Left ventricle myocardium inferior (tissue), 1 donor: ENCODE measurements at regions not wholly inside any gene's neighbourhood (a gene's known extent, or its start where the extent isn't known, plus 50 kb on each side); places are given as distances from the start of the nearest gene placed in this dataset.

Source experiments
- DNase-seq: peaks from one replicate; pipeline ENCODE4 v3.0.0-alpha.2; 2020
- H3K27ac ChIP-seq: fragments of 200-600 bp; replicated peaks from 2 replicates; pipeline ENCODE4 v1.8.0; 2021
- H3K27me3 ChIP-seq: fragments of 200-600 bp; 2 replicates; pipeline ENCODE4 v1.8.0; 2021; ENCODE audit warnings: low read depth
- H3K36me3 ChIP-seq: fragments of 200-600 bp; 2 replicates; pipeline ENCODE4 v1.8.0; 2021
- H3K4me1 ChIP-seq: fragments of 200-600 bp; 2 replicates; pipeline ENCODE4 v1.8.0; 2021
- H3K4me3 ChIP-seq: fragments of 200-600 bp; 2 replicates; pipeline ENCODE4 v1.8.0; 2021; ENCODE audit warnings: mild to moderate bottlenecking, moderate library complexity
- H3K9me3 ChIP-seq: fragments of 200-600 bp; replicated peaks from 2 replicates; pipeline ENCODE4 v1.8.0; 2021
- intact Hi-C: fragments of 100-400 bp; cut with micrococcal nuclease; formaldehyde crosslinking; loops from one replicate; pipeline ENCODE4 v1.11.0; 2022
- TF ChIP-seq, protein P1 (sequence below): fragments of 200-600 bp; IDR thresholded peaks from 2 replicates; pipeline ENCODE4 v1.8.0; 2021; ENCODE audit warnings: antibody characterized with exemption, mild to moderate bottlenecking, borderline replicate concordance
- donor health status: DM: no; HTN: yes; CAD: no; lungs with severe emphysema.

DNA sequence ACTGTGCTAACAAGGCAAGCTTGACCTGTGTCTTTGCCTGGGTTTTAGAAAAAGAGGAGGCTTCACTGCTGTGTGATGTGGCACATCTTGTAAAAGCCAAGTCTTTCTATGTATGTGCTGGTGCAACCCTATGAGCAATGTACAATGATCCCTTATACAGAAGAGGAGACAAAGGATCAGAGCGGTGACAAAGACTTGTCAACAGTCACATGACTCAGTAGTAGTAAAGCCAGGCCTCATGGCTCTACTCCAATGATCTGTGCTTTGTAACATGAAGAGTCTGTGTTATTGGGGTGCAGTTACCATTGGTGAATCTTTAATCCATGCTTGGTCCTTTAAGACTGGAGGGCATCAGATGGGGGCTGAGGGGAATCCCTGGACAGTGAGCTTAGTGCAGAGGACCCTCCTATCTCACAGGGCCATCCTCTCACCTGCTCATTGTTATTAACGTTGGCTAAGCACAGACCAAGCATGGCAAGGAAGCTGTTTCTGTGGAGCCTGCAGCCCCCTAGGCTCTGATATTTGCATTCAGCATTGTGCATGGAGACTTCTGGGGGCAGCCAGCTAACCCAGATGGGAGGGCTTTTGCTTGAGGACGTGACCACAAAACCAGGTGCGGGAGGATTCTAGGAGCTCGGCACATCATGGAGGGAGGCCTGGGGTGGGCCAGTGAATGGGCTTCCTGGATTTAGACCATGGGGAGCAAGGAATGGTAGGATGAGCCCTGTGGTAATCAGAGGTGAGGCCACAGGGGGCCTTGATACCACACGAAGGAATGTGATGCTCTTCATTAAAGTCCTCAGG lies 308.8 kb upstream of the ZNF32 start:
- TF ChIP-seq, protein P1, sequence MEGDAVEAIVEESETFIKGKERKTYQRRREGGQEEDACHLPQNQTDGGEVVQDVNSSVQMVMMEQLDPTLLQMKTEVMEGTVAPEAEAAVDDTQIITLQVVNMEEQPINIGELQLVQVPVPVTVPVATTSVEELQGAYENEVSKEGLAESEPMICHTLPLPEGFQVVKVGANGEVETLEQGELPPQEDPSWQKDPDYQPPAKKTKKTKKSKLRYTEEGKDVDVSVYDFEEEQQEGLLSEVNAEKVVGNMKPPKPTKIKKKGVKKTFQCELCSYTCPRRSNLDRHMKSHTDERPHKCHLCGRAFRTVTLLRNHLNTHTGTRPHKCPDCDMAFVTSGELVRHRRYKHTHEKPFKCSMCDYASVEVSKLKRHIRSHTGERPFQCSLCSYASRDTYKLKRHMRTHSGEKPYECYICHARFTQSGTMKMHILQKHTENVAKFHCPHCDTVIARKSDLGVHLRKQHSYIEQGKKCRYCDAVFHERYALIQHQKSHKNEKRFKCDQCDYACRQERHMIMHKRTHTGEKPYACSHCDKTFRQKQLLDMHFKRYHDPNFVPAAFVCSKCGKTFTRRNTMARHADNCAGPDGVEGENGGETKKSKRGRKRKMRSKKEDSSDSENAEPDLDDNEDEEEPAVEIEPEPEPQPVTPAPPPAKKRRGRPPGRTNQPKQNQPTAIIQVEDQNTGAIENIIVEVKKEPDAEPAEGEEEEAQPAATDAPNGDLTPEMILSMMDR: no peak

DNA sequence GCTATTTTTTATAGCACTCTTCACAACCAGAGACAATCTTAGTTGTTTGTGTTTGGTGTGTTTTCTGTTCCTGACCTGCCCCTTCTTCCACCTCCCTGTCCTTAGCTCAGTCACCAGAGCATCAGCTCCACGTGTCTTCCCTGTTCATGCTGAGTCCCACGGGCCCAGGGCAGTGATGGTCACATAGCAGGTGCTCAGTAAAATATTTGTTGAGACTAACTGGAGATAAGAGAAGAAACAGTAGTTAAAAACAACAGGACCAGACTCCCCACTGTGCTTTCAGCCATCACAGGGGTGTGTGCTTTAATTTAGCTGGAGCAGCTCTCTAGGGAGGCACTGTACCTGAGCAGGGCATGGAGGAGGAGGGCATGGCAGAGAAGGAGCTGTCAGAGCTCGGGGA lies 307.3 kb upstream of the ZNF32 start:
- H3K9me3 ChIP-seq: no peaks in the 10 kb centered on the region
- no peak overlapping the region for H3K4me3 ChIP-seq
- no peak overlapping the region for H3K27ac ChIP-seq
- intact Hi-C loops: no loop called here
- TF ChIP-seq, protein P1: no peak
- H3K36me3 ChIP-seq: no peaks in the 10 kb centered on the region
- no peaks in the 10 kb centered on the region for H3K27me3 ChIP-seq
- H3K4me1 ChIP-seq: no peaks in the 10 kb centered on the region
- DNase-seq: no peak

More for the DNA sequence above, 308.8 kb upstream of the ZNF32 start:
- Histone ChIP-seq H3K4me3 (no peak overlapping the region), H3K4me1 (peaks cover 10% of the 10 kb centered on the region), H3K36me3 (no peaks in the 10 kb centered on the region), H3K27me3 (no peaks in the 10 kb centered on the region), H3K9me3 (no peaks in the 10 kb centered on the region), H3K27ac (no peak overlapping the region)
- DNase-seq: no peak
- intact Hi-C loops: no loop called here

DNA sequence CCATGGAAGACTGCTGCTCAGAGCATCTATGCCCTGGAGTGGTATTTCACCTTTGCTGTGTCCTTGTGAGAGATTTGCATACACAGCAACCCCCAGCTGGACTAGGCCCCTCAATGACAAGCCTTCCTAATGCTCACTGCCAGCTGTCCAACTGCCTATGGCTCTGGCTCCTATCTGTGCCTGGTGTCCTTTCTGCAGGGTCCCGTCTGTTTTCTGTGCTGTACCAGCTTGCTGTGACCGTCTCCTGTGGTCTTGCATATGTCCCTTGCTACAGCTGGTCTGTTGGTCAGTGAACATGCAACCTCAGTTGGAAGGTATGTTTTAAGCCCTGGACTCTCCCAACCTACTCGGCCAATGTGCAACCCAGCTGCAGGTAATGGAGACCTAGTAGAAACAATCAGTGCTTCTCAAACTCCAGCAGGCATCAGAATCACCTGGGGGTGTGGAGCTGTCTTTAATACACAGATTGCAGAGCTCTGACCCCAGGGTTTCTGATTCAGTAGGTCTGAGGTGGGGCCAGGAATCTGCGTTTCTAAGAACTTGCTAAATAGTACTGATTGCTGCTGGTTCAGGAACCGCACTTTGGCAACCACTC lies 306.4 kb upstream of the ZNF32 start:
- DNase-seq: no peak
- no peaks in the 10 kb centered on the region for H3K27me3 ChIP-seq
- no peak overlapping the region for H3K4me3 ChIP-seq
- no peak overlapping the region for H3K27ac ChIP-seq
- TF ChIP-seq, protein P1: no peak
- no peaks in the 10 kb centered on the region for H3K36me3 ChIP-seq
- intact Hi-C loops: no loop called here
- no peaks in the 10 kb centered on the region for H3K9me3 ChIP-seq
- no peaks in the 10 kb centered on the region for H3K4me1 ChIP-seq

DNA sequence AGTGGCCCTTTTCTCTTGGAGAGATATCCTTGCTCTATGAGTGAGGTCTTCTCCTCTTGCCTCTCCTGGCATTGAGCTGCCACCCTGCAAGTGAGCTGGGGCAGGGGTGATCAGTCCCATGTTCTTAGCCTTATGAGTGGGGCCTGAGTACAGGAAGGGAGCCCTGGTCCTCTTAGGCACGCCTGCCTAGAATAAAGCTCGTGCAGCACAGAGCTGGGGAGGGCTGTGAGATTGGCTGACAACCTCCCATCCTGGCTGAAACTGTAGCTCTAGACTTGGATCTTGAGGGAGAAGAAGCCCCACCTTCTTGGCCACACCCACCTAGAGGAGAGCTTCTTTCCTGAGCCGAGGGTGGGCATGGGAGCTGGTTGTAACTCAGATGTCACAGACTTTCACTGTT lies 305.0 kb upstream of the ZNF32 start:
- intact Hi-C loops: no loop called here
- Histone ChIP-seq H3K27me3 (no peaks in the 10 kb centered on the region), H3K9me3 (no peaks in the 10 kb centered on the region), H3K27ac (no peak overlapping the region), H3K4me3 (no peak overlapping the region), H3K4me1 (no peaks in the 10 kb centered on the region), H3K36me3 (no peaks in the 10 kb centered on the region)
- TF ChIP-seq, protein P1: no peak
- no peak for DNase-seq

DNA sequence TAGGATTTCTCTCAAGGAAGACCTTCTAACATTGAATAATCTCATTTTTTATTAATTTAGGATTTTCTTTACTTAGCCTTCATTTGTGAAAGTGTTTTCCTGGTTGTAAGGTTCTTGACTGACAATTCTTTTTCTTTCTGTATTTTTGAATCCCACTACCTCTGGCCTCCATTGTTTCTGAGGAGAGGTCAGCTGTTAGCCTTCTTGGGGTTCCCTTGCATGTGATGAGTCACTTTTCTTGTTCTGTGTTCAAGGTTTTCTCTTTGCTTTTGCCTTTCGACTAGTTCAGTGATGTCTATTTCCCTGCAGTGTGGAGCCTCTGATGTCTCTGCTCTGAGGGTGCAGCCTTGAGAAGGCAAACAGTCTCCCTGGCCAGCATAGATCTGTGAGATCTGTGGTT lies 304.1 kb upstream of the ZNF32 start:
- intact Hi-C loops: no loop called here
- no peak for DNase-seq
- Histone ChIP-seq H3K36me3 (no peaks in the 10 kb centered on the region), H3K27ac (no peak overlapping the region), H3K27me3 (no peaks in the 10 kb centered on the region), H3K9me3 (no peaks in the 10 kb centered on the region), H3K4me1 (no peaks in the 10 kb centered on the region), H3K4me3 (no peak overlapping the region)
- TF ChIP-seq, protein P1: no peak
